Esophagus squamous epithelium (tissue), 4 donors: ENCODE measurements at regions not wholly inside any gene's neighbourhood (a gene's known extent, or its start where the extent isn't known, plus 50 kb on each side); places are given as distances from the start of the nearest gene placed in this dataset.

Experiments used
- CTCF ChIP-seq, 6 experiments: fragments of 450-650 bp in 4 of 6; fragments of 200-600 bp in 2 of 6; sonication (generic) in 2 of 6; IDR thresholded peaks; one replicate each; pipeline ENCODE4 v1.5.1; 2016 to 2019; ENCODE audit warnings: antibody characterized with exemption in 6 of 6, mild to moderate bottlenecking in 4 of 6, moderate library complexity in 4 of 6
- POLR2A ChIP-seq, 4 donors: fragments of 450-650 bp; IDR thresholded peaks; one replicate each; pipeline ENCODE4 v1.6.1; 2017; ENCODE audit warnings: antibody characterized with exemption in 4 of 4, mild to moderate bottlenecking in 4 of 4, moderate library complexity in 3 of 4

- TF ChIP-seq CTCF (IDR thresholded peaks at IDR 0.05) (no peak), POLR2A (IDR thresholded peaks at IDR 0.05) (no peak)
These were observed 186.0 kb downstream of the DUSP10 start for GRCh38 chr1:221555689-221556433.
